HEK293T (cell line): ENCODE measurements at regions not wholly inside any gene's neighbourhood (a gene's known extent, or its start where the extent isn't known, plus 50 kb on each side); places are given as distances from the start of the nearest gene placed in this dataset.

Experiments
- CTCF ChIA-PET: fragments of 350-600 bp; formaldehyde crosslinking; extraction: SDS; loops from one replicate; lab custom pipeline; 2021; ENCODE audit warnings: antibody characterized with exemption, inconsistent platforms; lab: Yijun Ruan, JAX
- POLR2A ChIA-PET: fragments of 350-600 bp; formaldehyde crosslinking; extraction: SDS; loops from one replicate; lab custom pipeline; 2020; ENCODE audit warnings: antibody characterized with exemption, inconsistent platforms; lab: Yijun Ruan, JAX
- DNase-seq: peaks from one replicate; pipeline ENCODE4 v3.0.0; 2012; ENCODE audit warnings: mixed read lengths; ENCODE audit errors: extremely low spot score
- ARNT ChIP-seq: fragments of 450-650 bp; IDR thresholded peaks from 2 replicates; pipeline ENCODE4 v1.6.1; 2017; ENCODE audit warnings: mild to moderate bottlenecking
- BHLHE40 ChIP-seq: fragments of 450-650 bp; IDR thresholded peaks from 2 replicates; pipeline ENCODE4 v1.6.1; 2016; ENCODE audit warnings: mild to moderate bottlenecking, moderate library complexity, borderline replicate concordance
- CTBP1 ChIP-seq: fragments of 450-650 bp; IDR thresholded peaks from 2 replicates; pipeline ENCODE4 v1.6.1; 2016; ENCODE audit warnings: borderline replicate concordance
- ELF4 ChIP-seq: fragments of 450-650 bp; IDR thresholded peaks from 2 replicates; pipeline ENCODE4 v1.6.1; 2017; ENCODE audit warnings: antibody characterized with exemption
- FOXA1 ChIP-seq: fragments of 450-650 bp; IDR thresholded peaks from 2 replicates; pipeline ENCODE4 v1.6.1; 2016; ENCODE audit warnings: mild to moderate bottlenecking
- FOXK2 ChIP-seq: fragments of 450-650 bp; IDR thresholded peaks from 2 replicates; pipeline ENCODE4 v1.6.1; 2016; ENCODE audit warnings: mild to moderate bottlenecking
- FOXM1 ChIP-seq: fragments of 450-650 bp; IDR thresholded peaks from 2 replicates; pipeline ENCODE4 v1.6.1; 2017; ENCODE audit warnings: mild to moderate bottlenecking, borderline replicate concordance
- HDGF ChIP-seq: fragments of 450-650 bp; IDR thresholded peaks from 2 replicates; pipeline ENCODE4 v1.6.1; 2017; ENCODE audit warnings: antibody characterized with exemption, borderline replicate concordance
- L3MBTL2 ChIP-seq: fragments of 450-650 bp; conservative IDR thresholded peaks from 2 replicates; pipeline ENCODE4 v1.6.1; 2016; ENCODE audit warnings: mild to moderate bottlenecking
- LEF1 ChIP-seq: fragments of 450-650 bp; IDR thresholded peaks from 2 replicates; pipeline ENCODE4 v1.6.1; 2017; ENCODE audit warnings: mild to moderate bottlenecking, borderline replicate concordance
- NFRKB ChIP-seq: fragments of 450-650 bp; IDR thresholded peaks from 2 replicates; pipeline ENCODE4 v1.6.1; 2016; ENCODE audit warnings: mild to moderate bottlenecking, moderate library complexity
- PKNOX1 ChIP-seq: fragments of 450-650 bp; IDR thresholded peaks from 2 replicates; pipeline ENCODE4 v1.6.1; 2016
- SP1 ChIP-seq: fragments of 450-650 bp; IDR thresholded peaks from 2 replicates; pipeline ENCODE4 v1.6.1; 2017
- SUZ12 ChIP-seq: fragments of 450-650 bp; IDR thresholded peaks from 2 replicates; pipeline ENCODE4 v1.6.1; 2016; ENCODE audit warnings: mild to moderate bottlenecking
- TARDBP ChIP-seq: fragments of 450-650 bp; IDR thresholded peaks from 2 replicates; pipeline ENCODE4 v1.6.1; 2016
- ZNF384 ChIP-seq: fragments of 450-650 bp; IDR thresholded peaks from 2 replicates; pipeline ENCODE4 v1.6.1; 2016

- ChIA-PET CTCF (no interaction called here), POLR2A (no interaction called here)
- no peak for DNase-seq
- TF ChIP-seq SUZ12 (no peak), TARDBP (no peak), FOXM1 (no peak), FOXK2 (no peak), LEF1 (no peak), ELF4 (no peak), PKNOX1 (no peak), BHLHE40 (no peak), FOXA1 (no peak), CTBP1 (no peak), ARNT (no peak), ZNF384 (no peak), L3MBTL2 (no peak), NFRKB (no peak), SP1 (no peak), HDGF (no peak)
Measured at GRCh38 chr9:20070336-20070735, 281.5 kb upstream of the SLC24A2 start.

GRCh38 chr9:20065796-20066700 is 277.2 kb upstream of the SLC24A2 start:
- no peak for DNase-seq
- POLR2A ChIA-PET: no interaction called here
- TF ChIP-seq L3MBTL2 (no peak), ZNF384 (no peak), ELF4 (no peak), BHLHE40 (no peak), SUZ12 (no peak), ARNT (no peak), FOXA1 (no peak), FOXM1 (no peak), TARDBP (no peak), NFRKB (no peak), CTBP1 (no peak), FOXK2 (no peak), SP1 (no peak), LEF1 (no peak)
- CTCF ChIA-PET: no interaction called here

GRCh38 chr9:20065046-20065445 is 276.2 kb upstream of the SLC24A2 start:
- CTCF ChIA-PET: interaction anchor here (0.6 kb wide), 1 partner anchor 975 kb away, joined by 4 read pairs; no protein-coding TSS in a partner anchor
- POLR2A ChIA-PET: no interaction called here
- DNase-seq: no peak
- TF ChIP-seq FOXM1 (no peak), ELF4 (no peak)

- POLR2A ChIA-PET: no interaction called here
- CTCF ChIA-PET: no interaction called here
- DNase-seq: no peak
- no peak for TF ChIP-seq TARDBP
- no peak for TF ChIP-seq BHLHE40
- TF ChIP-seq L3MBTL2: no peak
- TF ChIP-seq ZNF384: no peak
- TF ChIP-seq NFRKB: no peak
- TF ChIP-seq FOXA1: no peak
- TF ChIP-seq CTBP1: no peak
- TF ChIP-seq SP1: no peak
- no peak for TF ChIP-seq HDGF
- TF ChIP-seq FOXM1: no peak
Measured at GRCh38 chr9:20054734-20055133, 265.9 kb upstream of the SLC24A2 start.

- CTCF ChIA-PET: no interaction called here
- no peak for TF ChIP-seq NFRKB
- TF ChIP-seq FOXK2: no peak
Measured at GRCh38 chr9:20048985-20049384, 260.1 kb upstream of the SLC24A2 start.

GRCh38 chr9:20048437-20048836 is 259.6 kb upstream of the SLC24A2 start:
- POLR2A ChIA-PET: no interaction called here
- CTCF ChIA-PET: no interaction called here
- DNase-seq: no peak

More at GRCh38 chr9:20048985-20049384, 260.1 kb upstream of the SLC24A2 start:
- DNase-seq: no peak
- POLR2A ChIA-PET: no interaction called here

More at GRCh38 chr9:20048437-20048836, 259.6 kb upstream of the SLC24A2 start:
- TF ChIP-seq ARNT: no peak
- TF ChIP-seq CTBP1: no peak
- no peak for TF ChIP-seq PKNOX1
- TF ChIP-seq LEF1: no peak
- TF ChIP-seq FOXA1: no peak
- TF ChIP-seq FOXK2: no peak
- TF ChIP-seq SP1: no peak
- no peak for TF ChIP-seq ELF4
- no peak for TF ChIP-seq ZNF384
- no peak for TF ChIP-seq TARDBP
- TF ChIP-seq HDGF: no peak
- TF ChIP-seq SUZ12: no peak
- TF ChIP-seq BHLHE40: no peak
- no peak for TF ChIP-seq FOXM1
- no peak for TF ChIP-seq L3MBTL2
- no peak for TF ChIP-seq NFRKB
